ENCODE measurements at regions not wholly inside any gene's neighbourhood (a gene's known extent, or its start where the extent isn't known, plus 50 kb on each side); places are given as distances from the start of the nearest gene placed in this dataset.
"Not testable (repeated sequence)": the region's sequence is repeated elsewhere in the genome, so short reads cannot be mapped to it uniquely, and the experiment has no call there.

DNA sequence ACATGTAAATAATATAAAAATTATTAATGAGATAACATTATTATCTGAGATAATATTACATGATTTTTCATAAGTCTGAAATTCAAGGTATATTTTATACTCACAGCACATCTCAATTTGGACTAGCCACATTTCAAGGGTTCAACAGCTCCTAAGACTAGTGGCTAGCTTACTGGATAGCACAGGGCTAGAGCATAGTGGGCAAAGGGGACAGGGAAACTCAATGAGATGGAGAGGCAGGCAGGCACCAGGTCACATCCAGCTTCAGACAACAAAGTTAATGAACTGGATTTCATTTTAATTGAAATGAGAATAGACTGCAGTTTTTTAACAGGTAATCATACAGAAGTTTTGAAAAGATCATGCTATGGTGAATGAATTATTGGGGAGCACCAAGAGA is 137.4 kb downstream of the NBPF8 start:
- not testable (repeated sequence) for DNase-seq

DNA sequence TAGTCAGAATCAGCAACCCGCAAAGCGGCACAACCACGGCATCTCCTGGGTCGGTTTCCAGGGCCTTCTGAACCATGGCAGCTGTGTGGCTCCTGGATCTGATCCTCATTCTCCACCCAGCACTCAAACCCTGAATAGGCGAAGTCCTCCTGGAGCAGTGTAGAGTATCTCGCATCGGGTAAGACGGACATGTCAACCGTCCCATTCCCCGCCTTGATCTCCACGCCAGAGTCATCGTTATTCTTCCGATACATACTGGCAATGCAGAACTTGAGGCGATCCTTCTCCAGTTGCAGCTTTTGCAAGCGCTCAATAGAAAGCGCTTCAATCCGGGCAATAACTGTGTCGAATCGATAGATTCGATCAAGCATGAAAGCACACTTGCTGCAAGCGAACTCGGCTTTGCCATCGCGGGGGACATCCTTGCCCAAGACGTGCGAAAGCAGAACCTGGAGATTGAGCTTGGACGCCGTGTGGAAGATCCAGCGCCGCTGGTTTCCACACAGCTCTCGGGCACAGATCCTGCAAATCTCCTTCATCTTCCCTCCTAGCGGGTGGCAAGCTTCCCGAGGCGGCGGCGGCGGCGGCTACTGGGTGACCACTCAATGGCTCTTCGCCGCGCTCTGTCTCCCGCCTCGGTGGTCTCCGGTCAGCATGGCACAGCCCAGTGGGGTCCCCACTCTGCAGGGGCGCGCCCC is 142.9 kb downstream of the NBPF8 start:
- peak; percentile 11 for DNase-seq

DNA sequence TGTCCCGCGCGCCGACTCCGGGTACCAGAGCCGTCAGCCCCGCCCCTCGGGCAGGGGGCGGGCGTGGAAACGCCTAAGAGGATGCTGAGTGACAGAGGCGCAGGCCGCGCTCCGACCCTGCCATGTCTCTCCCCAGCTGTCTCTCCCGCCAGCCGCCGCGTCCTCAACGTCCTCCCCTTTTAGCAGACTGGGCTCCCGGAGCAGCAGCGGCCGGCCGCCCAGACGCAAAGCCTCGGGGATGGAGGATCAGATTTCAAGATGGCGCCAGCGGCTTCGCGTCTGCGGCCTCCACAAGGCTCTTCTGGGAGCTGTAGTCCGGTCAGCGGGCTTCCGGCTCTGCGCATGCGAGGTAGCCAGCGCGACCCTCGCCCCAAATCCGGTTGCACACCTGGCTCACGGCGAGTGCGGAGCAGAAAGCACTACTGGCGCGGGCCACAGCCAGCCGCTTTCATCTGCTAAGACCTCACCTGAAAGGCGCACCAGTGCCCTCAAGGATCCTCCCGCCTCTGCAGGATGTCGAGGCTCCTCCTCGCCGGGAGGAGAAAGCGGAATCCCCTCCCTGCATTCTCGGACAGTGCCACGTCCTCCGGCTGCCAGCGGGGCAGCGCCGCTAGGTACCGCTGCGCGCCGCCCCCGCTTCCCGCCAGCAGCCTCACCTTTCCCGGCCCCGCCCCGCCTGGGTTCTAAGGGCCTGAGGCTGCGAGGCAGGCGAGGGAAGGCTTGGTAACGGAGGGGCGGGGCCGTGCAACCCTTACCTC is 143.6 kb downstream of the NBPF8 start:
- peak; percentile 75 for DNase-seq

DNA sequence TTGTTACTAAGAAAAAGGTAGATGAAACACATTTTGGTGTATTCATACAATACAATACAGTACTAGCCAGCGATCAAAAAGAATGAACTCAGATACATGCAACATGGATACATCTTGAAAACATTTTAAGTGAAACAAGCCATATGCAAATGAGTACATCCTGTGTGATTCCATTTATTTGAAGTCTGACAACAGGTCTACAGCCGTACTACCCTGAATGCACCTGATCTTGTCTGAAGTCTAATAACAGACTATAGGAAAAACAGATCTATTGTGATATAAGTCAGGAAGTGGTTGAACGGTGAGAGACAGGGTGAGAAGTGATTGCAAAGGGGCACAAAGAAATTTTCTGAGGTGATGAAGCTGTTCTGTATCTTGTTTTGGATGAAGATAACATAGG is 146.9 kb downstream of the NBPF8 start:
- DNase-seq: peak; percentile 14

DNA sequence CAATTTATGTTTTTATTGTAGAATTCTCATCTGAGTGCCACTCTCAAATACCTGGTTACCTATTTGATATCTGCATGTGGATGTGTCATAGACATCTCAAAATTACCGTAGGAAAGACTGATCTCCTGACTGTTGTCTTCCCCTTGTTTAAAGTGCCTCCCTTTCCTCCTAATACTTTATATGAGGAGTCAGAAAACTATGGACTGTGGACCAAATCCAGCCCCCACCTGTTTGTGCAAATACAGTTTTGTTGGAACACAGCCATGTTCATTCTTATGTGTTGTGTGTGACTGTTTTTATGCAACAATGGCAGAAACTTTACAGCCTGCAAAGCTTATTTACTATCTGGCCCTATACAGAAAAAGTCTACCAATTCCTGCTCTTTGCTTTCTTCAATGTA is 150.6 kb downstream of the NBPF8 start:
- not testable (repeated sequence) for DNase-seq

DNA sequence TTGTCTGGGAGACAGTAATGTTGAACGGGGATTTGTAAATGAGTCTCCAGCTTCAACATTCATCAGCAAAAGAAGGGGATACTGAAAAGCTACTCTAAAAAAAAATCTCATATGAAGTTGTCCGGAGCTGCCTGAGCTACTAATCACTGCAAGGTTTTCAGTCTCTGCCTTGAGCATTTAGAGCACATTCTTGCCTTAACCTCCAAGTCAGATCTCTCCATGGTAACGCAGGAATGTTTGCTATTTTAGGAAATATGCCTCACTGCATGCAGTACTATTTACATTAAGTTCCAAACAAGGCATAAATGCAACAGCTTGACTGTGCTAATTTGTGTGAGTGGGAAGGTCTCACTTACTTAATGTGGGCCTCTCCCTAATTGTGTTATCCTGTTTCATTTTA is 152.8 kb downstream of the NBPF8 start:
- not testable (repeated sequence) for DNase-seq

DNA sequence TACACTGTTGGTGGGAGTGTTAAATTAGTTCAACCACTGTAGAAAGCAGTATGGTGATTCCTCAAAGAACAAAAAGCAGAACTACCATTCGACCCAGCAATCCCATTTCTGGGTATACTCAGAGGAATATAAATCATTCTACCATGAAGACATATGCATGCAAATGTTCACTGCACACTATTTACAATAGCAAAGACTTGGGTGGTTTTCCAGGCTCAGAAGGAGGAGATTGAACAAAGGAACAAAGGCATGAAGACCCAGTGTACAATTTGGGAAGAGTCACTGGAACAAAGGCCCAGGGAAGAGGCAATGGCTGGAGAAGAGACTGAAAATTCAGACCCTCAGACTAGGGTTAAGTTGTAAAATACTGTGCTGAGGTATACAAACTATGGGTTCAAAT is 148.5 kb upstream of the NBPF26 start:
- not testable (repeated sequence) for DNase-seq

DNA sequence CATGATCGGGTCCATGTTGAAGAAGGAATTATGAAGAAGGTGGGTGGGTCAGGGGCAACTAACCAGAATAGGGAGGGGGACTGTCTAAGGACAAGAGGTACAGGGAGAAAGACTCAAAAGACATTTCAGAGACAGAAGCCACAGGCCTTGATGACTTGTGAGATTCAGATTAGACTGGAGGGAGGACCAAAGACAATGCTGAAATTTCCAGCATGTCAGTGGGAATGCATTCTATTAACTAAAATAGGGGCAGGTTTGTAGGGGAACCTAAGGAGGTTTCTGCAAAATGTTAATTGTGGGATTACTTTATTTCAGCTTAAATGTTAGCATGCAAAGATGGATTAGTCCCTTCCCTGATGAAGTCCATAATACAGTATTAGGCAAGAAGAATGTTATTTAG is 141.6 kb upstream of the NBPF26 start:
- DNase-seq: not testable (repeated sequence)

DNA sequence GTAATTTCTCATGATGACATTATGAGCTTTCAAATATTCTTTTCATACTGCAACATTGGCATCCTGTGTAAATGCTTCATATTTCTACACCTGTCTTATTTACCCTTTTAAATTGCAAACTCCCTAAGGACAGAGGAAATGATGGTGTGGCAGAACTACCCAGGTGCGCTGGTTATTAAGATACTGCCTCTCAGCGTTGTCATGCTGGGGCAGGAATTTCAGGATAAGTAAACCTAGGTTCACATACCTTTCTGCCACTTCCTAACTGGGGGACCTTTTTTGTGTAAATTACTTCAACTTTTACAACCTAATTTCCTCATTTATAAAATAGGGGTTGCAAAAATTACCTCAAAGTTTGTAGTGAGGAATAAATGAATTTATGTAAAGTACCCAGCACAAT is 137.7 kb upstream of the NBPF26 start:
- DNase-seq: not testable (repeated sequence)

DNA sequence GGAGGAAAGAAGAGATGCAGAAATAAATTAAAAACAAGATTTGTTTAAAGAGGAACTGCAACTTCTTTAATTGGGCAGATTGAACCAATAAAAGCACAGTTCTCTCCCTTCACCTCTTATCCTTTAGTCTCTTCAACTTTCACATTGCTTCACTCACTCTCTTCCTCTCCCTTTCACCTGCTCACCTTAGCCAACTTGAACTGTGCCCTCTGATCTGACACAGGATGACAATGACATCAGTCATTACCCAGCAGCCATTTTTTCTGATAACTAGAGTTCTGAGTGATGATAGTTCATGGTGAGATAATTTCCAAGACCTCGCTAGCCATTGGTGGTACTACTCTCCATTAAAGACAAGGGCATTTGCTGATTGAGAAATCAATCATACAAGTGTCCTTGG is 134.9 kb upstream of the NBPF26 start:
- not testable (repeated sequence) for DNase-seq

DNA sequence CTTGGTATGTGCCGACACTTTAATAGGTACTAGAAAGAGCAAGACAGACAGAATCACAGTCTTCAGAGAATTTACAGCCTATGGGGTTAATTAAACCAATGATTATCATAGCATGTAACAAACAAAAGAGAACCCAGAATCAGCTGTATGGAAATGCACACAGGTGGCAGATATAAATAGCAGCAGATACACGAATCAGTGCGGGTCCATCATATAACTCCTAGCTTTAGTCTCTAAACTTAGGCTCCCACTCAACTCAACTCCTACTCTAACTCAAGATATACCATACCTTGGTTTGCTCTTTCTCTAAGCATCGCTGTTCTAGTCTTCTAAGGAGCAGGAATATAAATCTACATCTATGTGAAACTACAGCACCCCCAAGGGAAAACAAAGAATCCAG is 132.0 kb upstream of the NBPF26 start:
- not testable (repeated sequence) for DNase-seq

DNA sequence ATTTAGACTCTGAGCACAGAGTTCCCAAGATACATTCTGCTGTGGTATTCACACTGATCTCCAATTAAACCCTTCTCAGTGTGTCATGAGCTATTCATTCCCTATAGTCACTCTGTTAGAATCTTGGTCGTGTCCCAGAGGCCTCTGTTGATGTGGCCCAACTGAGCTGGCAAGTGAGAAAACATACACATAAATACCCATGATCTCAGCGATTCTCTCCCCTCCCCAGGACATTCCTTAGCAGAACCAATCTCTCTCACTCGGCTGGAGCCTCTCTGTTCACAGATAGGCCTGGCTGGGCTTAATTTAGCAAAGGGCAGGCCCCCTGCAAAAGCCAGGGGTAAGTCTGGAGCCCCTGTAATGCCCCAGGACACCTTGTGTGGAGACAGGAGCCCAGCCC is 130.8 kb upstream of the NBPF26 start:
- DNase-seq: not testable (repeated sequence)

DNA sequence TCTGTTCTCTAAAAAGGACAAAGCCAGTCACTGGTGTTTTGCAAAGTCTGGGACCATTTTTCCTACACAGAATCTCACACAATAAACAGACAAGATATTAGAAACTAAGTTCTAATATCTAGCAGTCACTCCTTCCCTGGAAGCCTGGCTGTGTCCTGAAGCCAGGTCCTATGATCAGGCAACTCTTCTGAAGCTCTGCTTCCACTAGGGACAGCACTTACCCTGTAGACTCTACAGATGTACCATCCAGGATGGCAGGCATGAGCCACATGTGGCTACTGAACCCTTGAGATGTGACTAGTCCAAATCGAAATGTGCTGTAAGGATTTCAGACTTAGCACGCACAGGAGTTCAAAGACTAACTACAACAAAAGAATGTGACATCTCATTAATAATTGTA is 130.1 kb upstream of the NBPF26 start:
- not testable (repeated sequence) for DNase-seq

DNA sequence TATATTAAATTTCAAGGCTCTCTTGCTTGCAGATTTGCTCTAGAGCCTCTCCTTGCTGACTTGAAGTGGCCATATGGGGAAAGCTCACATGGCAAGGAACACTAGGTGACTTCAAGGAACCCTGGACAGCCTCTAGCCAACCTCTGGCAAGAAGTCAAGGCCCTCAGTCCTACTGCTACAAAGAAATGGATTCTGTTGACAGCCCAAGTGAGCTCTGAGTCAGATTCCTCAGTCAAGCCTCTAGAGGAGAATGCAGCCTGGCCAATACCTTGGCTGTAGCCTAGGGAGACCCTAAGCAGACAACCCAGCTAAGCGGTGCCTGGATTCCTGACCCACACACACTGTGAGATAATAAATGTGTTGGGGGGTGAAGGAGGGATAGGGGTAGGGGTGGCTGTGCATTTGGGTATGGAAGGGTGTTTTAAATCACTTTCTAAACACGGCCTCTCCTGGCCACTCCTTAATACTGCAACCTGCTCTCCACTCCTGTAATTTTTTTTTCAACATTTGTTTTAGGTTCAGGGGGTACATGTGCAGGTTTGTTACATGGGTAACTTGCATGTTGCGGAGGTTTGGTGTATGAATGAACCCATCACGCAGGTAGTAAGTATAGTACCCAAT is 125.3 kb upstream of the NBPF26 start:
- DNase-seq: not testable (repeated sequence)

DNA sequence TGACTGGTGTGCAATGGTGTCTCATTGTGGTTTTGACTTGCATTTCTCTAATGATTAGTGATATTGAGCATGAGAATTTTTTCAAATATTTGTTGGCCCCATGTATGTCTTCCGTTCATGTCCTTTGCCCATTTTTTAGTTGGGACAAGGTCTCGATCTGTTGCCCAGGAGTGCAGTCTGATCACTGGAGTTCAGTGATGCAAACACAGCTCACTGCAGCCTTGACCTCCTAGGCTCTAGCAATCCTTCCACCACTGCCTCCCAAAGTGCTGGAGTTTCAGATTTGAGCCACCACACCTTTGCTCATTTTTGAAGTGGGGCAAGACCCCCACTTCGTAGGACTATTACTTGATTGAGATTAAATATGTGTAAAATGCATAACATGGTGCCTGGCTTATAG is 124.2 kb upstream of the NBPF26 start:
- not testable (repeated sequence) for DNase-seq

DNA sequence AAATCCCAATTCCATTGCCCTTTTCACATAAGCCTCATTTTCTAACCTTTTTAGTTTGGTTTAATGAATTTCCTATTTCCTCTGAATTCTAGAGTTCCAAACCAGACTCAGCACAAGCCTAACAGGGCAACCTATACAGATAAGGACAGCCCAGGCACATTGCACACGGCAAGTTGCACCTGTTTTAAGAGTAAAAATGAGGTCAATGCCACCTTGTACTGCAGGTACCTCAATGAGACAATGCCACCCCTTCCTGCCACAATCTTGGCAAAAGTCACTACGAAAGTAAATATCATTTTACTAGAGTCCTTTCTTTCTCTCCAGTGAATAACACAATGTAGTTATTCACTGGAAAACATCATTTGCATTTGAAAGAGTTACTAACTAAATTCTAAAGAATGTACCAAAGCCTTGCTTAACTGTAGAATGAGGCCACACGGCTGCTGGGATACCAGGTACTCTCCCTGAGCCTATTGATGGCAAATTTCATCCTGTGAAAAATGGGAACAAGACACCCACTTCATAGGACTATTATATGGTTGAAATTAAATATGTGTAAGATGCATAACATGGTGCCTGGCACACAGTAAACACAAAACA is 123.2 kb upstream of the NBPF26 start:
- not testable (repeated sequence) for DNase-seq

DNA sequence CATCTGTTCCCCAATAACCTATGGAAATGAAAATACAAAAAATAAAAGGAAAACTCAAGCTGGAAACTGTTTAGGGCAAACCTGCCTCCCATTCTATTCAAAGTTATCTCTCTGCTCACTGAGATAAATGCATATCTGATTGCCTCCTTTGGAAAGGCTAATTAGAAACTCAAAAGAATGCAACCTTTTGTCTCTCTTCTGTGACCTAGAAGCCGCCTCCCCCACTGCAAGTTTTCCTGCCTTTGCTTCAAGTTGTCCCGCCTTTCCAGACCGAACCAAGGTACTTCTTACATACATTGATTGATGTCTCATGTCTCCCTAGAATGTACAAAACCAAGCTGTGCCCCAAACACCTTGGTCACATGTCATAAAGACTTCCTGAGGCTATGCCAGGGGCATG is 115.9 kb upstream of the NBPF26 start:
- not testable (repeated sequence) for DNase-seq

DNA sequence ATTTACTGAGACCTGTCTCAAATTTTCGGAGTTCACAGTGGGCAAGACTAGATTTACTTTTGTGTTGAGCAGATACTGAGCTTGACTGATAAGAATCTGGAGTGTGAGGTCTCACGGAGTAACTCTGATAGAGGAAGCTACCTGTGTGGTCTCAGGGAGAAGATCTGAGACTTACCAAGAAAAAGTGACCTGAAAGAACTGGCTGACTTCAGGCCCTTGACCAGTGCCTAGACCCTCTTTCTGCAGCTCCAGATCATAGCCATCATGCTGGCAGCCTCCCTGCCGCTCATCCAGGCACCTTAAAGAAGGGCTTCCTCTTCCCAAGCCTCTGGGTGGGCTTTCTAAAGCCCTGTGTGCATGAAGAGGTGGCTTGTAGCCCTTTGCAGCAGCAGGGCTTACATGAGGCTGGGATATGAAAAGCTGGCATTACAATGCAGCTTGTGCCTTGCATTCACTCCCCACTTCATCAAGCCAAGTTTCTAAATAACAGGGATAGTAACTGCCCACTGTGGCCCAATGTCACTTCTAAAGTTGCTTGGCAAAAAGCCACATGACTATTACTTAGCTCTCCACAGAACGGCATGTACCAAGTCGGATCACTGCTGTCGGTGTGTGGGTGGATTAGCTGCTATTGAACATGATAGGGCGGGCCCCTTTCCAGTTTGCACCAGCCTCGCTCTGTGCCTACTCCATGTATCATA is 115.3 kb upstream of the NBPF26 start:
- DNase-seq: not testable (repeated sequence)

DNA sequence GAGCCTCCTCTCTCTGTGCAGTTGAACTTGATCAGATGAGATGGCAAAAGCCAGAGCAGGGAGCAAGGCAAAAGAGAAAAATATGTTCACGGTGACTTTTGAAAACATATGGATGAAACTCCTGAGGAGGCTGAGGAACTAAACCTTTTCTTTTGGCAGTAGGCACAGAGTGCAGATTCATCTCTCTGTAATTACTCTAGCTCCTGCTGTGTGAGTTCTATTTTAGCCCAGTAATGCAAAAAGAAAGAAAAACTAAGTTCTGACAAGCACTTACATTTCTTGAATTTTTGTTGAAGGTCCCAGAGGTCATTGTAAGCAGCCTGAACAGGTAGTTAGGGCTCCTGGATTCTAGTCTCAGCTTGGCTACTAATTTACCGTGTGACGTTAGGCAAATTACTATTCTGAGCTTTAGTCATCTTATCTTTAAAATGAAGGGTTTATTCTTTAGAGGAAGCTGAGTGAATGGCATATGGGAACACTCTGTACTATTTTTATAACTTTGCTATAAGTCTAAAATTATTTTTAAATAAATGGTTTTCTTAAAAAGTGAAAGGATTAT is 114.7 kb upstream of the NBPF26 start:
- not testable (repeated sequence) for DNase-seq

DNA sequence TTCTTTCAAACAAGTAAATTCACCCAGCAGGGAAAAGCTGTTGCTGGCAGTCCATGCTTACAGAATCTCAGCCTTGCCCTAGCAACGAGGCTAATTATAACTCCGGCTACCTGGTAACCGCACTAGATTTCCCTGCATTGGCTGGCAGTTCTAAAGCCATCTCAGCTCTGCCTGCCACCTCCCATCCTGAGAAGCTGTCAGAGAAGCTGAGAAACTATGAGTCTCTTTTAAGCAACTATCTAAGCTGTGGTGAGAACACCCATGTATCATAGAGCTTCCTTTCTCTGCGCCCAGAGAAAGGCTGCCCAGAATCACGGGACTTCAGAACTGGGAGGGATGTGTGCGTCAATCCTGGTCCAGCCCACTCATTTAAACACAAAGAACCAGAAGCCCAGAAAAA is 113.9 kb upstream of the NBPF26 start:
- DNase-seq: not testable (repeated sequence)

DNA sequence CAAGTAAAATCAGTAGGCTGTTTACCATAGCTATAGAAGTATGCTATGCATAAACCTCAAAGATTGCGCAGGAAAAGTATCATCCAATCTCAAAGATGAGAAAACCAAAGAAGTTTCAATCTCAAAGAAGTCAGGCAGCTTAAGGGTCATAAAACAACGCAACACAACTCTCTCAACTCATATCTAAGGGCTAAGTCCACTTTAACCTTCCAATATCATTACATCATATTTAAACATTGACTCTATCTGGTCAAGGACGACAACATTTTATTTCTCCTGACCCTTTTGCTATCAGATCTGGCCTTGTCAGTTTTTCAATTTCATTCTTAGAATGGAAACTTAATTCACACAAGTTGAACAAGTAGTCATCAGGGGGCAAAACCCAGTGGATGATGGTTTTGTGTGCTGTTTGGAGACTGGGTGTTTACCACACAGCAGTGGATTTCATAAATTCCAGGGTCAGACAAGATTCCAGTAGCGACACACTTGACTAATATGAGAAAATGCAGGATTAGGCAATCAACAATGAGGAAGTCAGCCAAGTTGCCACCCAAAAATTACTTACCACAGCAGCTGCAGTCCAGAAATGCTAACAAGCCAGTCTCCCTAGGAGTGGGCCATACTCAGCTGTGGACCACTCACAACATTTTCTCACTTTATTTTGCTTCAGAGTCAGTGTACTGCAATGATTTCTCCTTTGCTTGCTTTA is 108.7 kb upstream of the NBPF26 start:
- not testable (repeated sequence) for DNase-seq

DNA sequence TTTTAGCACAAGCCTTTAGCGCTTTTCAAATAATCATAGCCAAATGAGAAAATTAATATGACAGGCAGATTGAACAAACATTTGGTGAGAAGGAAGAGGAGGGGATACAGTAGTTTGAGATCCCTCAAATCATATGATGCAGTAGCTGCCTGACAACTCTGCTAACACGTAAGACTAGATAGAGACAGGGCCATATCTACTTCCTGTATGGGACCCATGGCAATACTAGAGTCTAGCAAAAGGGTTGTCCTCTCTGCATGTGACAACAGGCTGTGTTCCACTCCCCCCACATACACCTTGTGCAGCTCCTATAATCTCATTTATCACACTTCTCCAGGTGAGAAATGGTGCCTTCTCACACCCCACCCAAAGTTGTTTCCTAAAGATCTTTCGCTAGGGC is 106.3 kb upstream of the NBPF26 start:
- DNase-seq: not testable (repeated sequence)

Measured in CD4-positive, alpha-beta T cell treated with Interleukin-17A for 4 hours (primary cell).